ENCODE measurements at regions not wholly inside any gene's neighbourhood (a gene's known extent, or its start where the extent isn't known, plus 50 kb on each side); places are given as distances from the start of the nearest gene placed in this dataset.

- DNase-seq (ENCODE audit: extremely low read depth in 1 of 11, low read depth in 9 of 11, low spot score in 4 of 11): no peak
Observed at GRCh38 chr10:125331056-125331455, 170.7 kb upstream of the CTBP2 start.

GRCh38 chr10:125329056-125329455 lies 168.7 kb upstream of the CTBP2 start:
- DNase-seq (ENCODE audit: extremely low read depth in 1 of 11, low read depth in 9 of 11, low spot score in 4 of 11): no peak

- DNase-seq (ENCODE audit: extremely low read depth in 1 of 11, low read depth in 9 of 11, low spot score in 4 of 11): no peak
Observed at GRCh38 chr10:125325326-125325725, 165.0 kb upstream of the CTBP2 start.

- DNase-seq (ENCODE audit: extremely low read depth in 1 of 11, low read depth in 9 of 11, low spot score in 4 of 11): no peak
Observed at GRCh38 chr10:125316436-125316835, 156.1 kb upstream of the CTBP2 start.

- no peak for DNase-seq (ENCODE audit: extremely low read depth in 1 of 11, low read depth in 9 of 11, low spot score in 4 of 11)
Observed at GRCh38 chr10:125300937-125301336, 140.6 kb upstream of the CTBP2 start.

GRCh38 chr10:125299461-125299860 lies 139.1 kb upstream of the CTBP2 start:
- DNase-seq (ENCODE audit: extremely low read depth in 1 of 11, low read depth in 9 of 11, low spot score in 4 of 11): no peak

GRCh38 chr10:125296598-125296997 lies 136.2 kb upstream of the CTBP2 start:
- DNase-seq (ENCODE audit: extremely low read depth in 1 of 11, low read depth in 9 of 11, low spot score in 4 of 11): no peak

GRCh38 chr10:125294109-125294508 lies 133.7 kb upstream of the CTBP2 start:
- no peak for DNase-seq (ENCODE audit: extremely low read depth in 1 of 11, low read depth in 9 of 11, low spot score in 4 of 11)

GRCh38 chr10:125291836-125292235 lies 131.5 kb upstream of the CTBP2 start:
- DNase-seq (ENCODE audit: extremely low read depth in 1 of 11, low read depth in 9 of 11, low spot score in 4 of 11): no peak

GRCh38 chr10:125289461-125289860 lies 129.1 kb upstream of the CTBP2 start:
- DNase-seq (ENCODE audit: extremely low read depth in 1 of 11, low read depth in 9 of 11, low spot score in 4 of 11): no peak

GRCh38 chr10:125284875-125285597 lies 124.7 kb upstream of the CTBP2 start:
- DNase-seq (ENCODE audit: extremely low read depth in 1 of 11, low read depth in 9 of 11, low spot score in 4 of 11): no peak

GRCh38 chr10:125283836-125284614 lies 123.7 kb upstream of the CTBP2 start:
- no peak for DNase-seq (ENCODE audit: extremely low read depth in 1 of 11, low read depth in 9 of 11, low spot score in 4 of 11)

- peak in 6 of 11 donors; percentile 1 to 10 (median 5) for DNase-seq (ENCODE audit: extremely low read depth in 1 of 11, low read depth in 9 of 11, low spot score in 4 of 11)
Observed at GRCh38 chr10:125283191-125283835, 123.0 kb upstream of the CTBP2 start.

GRCh38 chr10:125281091-125281490 lies 120.7 kb upstream of the CTBP2 start:
- DNase-seq (ENCODE audit: extremely low read depth in 1 of 11, low read depth in 9 of 11, low spot score in 4 of 11): no peak

- no peak for DNase-seq (ENCODE audit: extremely low read depth in 1 of 11, low read depth in 9 of 11, low spot score in 4 of 11)
Observed at GRCh38 chr10:125276133-125276532, 115.8 kb upstream of the CTBP2 start.

- DNase-seq (ENCODE audit: extremely low read depth in 1 of 11, low read depth in 9 of 11, low spot score in 4 of 11): no peak
Observed at GRCh38 chr10:125274961-125275360, 114.6 kb upstream of the CTBP2 start.

- no peak for DNase-seq (ENCODE audit: extremely low read depth in 1 of 11, low read depth in 9 of 11, low spot score in 4 of 11)
Observed at GRCh38 chr10:125273023-125273422, 112.7 kb upstream of the CTBP2 start.

GRCh38 chr10:125269716-125270115 lies 109.4 kb upstream of the CTBP2 start:
- no peak for DNase-seq (ENCODE audit: extremely low read depth in 1 of 11, low read depth in 9 of 11, low spot score in 4 of 11)

- DNase-seq (ENCODE audit: extremely low read depth in 1 of 11, low read depth in 9 of 11, low spot score in 4 of 11): no peak
Observed at GRCh38 chr10:125266966-125267365, 106.6 kb upstream of the CTBP2 start.

- DNase-seq (ENCODE audit: extremely low read depth in 1 of 11, low read depth in 9 of 11, low spot score in 4 of 11): no peak
Observed at GRCh38 chr10:125266541-125266940, 106.2 kb upstream of the CTBP2 start.
